H9 (cell line): ENCODE measurements at regions not wholly inside any gene's neighbourhood (a gene's known extent, or its start where the extent isn't known, plus 50 kb on each side); places are given as distances from the start of the nearest gene placed in this dataset.

Source experiments
- DNase-seq: peaks from one replicate; pipeline ENCODE4 v3.0.0-alpha.2; 2017
- H2AFZ ChIP-seq: one replicate; pipeline ENCODE4 v1.6.1; 2013; ENCODE audit warnings: mild to moderate bottlenecking, low read length, control low read depth, moderate library complexity
- H2AK5ac ChIP-seq: 2 replicates; pipeline ENCODE4 v1.6.1; 2013; ENCODE audit warnings: low read length, control low read depth, mixed read lengths; ENCODE audit not compliant: insufficient read length
- H2BK120ac ChIP-seq: one replicate; pipeline ENCODE4 v1.6.1; 2013; ENCODE audit warnings: low read depth, mild to moderate bottlenecking, low read length, control low read depth, inconsistent platforms; ENCODE audit not compliant: poor library complexity, severe bottlenecking
- H2BK12ac ChIP-seq: 2 replicates; pipeline ENCODE4 v1.6.1; 2013; ENCODE audit warnings: low read length, control low read depth, mixed read lengths, low read depth; ENCODE audit not compliant: insufficient read length
- H2BK15ac ChIP-seq: 2 replicates; pipeline ENCODE4 v1.6.1; 2013; ENCODE audit warnings: low read depth, low read length, control low read depth
- H2BK20ac ChIP-seq: one replicate; pipeline ENCODE4 v1.6.1; 2013; ENCODE audit warnings: low read depth, mild to moderate bottlenecking, low read length, control low read depth, inconsistent platforms; ENCODE audit not compliant: poor library complexity, severe bottlenecking
- H2BK5ac ChIP-seq: 2 replicates; pipeline ENCODE4 v1.6.1; 2013; ENCODE audit warnings: low read length, control low read depth, mixed read lengths; ENCODE audit not compliant: insufficient read length
- H3K14ac ChIP-seq: 2 replicates; pipeline ENCODE4 v1.6.1; 2013; ENCODE audit warnings: low read length, control low read depth; ENCODE audit not compliant: insufficient read depth
- H3K18ac ChIP-seq: 2 replicates; pipeline ENCODE4 v1.6.1; 2013; ENCODE audit warnings: low read depth, mild to moderate bottlenecking, mixed read lengths, low read length, control low read depth; ENCODE audit not compliant: insufficient read length
- H3K23ac ChIP-seq: 2 replicates; pipeline ENCODE4 v1.6.1; 2013; ENCODE audit warnings: low read length, control low read depth, mixed read lengths, low read depth; ENCODE audit not compliant: insufficient read length
- H3K23me2 ChIP-seq: 2 replicates; pipeline ENCODE4 v1.6.1; 2013; ENCODE audit warnings: low read depth, mild to moderate bottlenecking, mixed read lengths, low read length, control low read depth; ENCODE audit not compliant: insufficient read length, poor library complexity, severe bottlenecking
- H3K27ac ChIP-seq: 2 replicates; pipeline ENCODE4 v1.5.1; 2013; ENCODE audit warnings: low read length, control low read depth, mixed read lengths, low read depth; ENCODE audit not compliant: insufficient read length
- H3K27me3 ChIP-seq: 2 replicates; pipeline ENCODE4 v1.6.1; 2013; ENCODE audit warnings: low read length, control low read depth, inconsistent platforms; ENCODE audit not compliant: insufficient read depth
- H3K4ac ChIP-seq: 2 replicates; pipeline ENCODE4 v1.6.1; 2013; ENCODE audit warnings: low read depth, mild to moderate bottlenecking, control low read depth, inconsistent platforms, low read length, moderate library complexity
- H3K4me1 ChIP-seq: 2 replicates; pipeline ENCODE4 v1.6.1; 2013; ENCODE audit warnings: low read length, control low read depth, inconsistent platforms; ENCODE audit not compliant: insufficient read depth
- H3K4me2 ChIP-seq: 2 replicates; pipeline ENCODE4 v1.6.1; 2013; ENCODE audit warnings: low read length, control low read depth, mixed read lengths; ENCODE audit not compliant: insufficient read length, insufficient read depth
- H3K56ac ChIP-seq: 2 replicates; pipeline ENCODE4 v1.6.1; 2013; ENCODE audit warnings: low read depth, mild to moderate bottlenecking, mixed read lengths, low read length, control low read depth; ENCODE audit not compliant: insufficient read length
- H3K79me1 ChIP-seq: 2 replicates; pipeline ENCODE4 v1.6.1; 2013; ENCODE audit warnings: low read depth, mild to moderate bottlenecking, moderate library complexity, low read length, control low read depth, inconsistent platforms; ENCODE audit not compliant: insufficient read depth, poor library complexity, severe bottlenecking
- H3K79me2 ChIP-seq: 2 replicates; pipeline ENCODE4 v1.6.1; 2013; ENCODE audit warnings: low read length, control low read depth, inconsistent platforms; ENCODE audit not compliant: insufficient read depth
- H3K9ac ChIP-seq: 2 replicates; pipeline ENCODE4 v1.6.1; 2013; ENCODE audit warnings: low read length, control low read depth, mixed read lengths; ENCODE audit not compliant: insufficient read length; ENCODE audit errors: extremely low read depth
- H3K9me3 ChIP-seq: one replicate; pipeline ENCODE4 v1.6.1; 2013; ENCODE audit warnings: low read depth, low read length, inconsistent platforms; ENCODE audit not compliant: control insufficient read depth
- H3T11ph ChIP-seq: one replicate; pipeline ENCODE4 v1.6.1; 2013; ENCODE audit warnings: mild to moderate bottlenecking, low read length, control low read depth, inconsistent platforms
- H4K20me1 ChIP-seq: one replicate; pipeline ENCODE4 v1.6.1; 2013; ENCODE audit not compliant: control insufficient read depth, insufficient read length, insufficient read depth
- H4K5ac ChIP-seq: 2 replicates; pipeline ENCODE4 v1.6.1; 2013; ENCODE audit warnings: low read depth, mild to moderate bottlenecking, mixed read lengths, low read length, control low read depth; ENCODE audit not compliant: insufficient read length
- H4K8ac ChIP-seq: replicated peaks from 2 replicates; pipeline ENCODE4 v1.6.1; 2013; ENCODE audit warnings: low read length, control low read depth, mixed read lengths, low read depth; ENCODE audit not compliant: insufficient read length
- H4K91ac ChIP-seq: 2 replicates; pipeline ENCODE4 v1.6.1; 2013; ENCODE audit warnings: low read depth, mild to moderate bottlenecking, moderate library complexity, mixed read lengths, low read length, control low read depth; ENCODE audit not compliant: insufficient read length
- H3K27ac Mint-ChIP-seq, 3 experiments: 2 replicates in 2 of 3; 3 replicates in 1 of 3; pipeline ENCODE4 v1.8.0; 2020 to 2021; ENCODE audit warnings: mixed read lengths in 3 of 3, mild to moderate bottlenecking in 1 of 3, moderate library complexity in 1 of 3
- H3K27me3 Mint-ChIP-seq: 2 replicates; pipeline ENCODE4 v1.8.0; 2021; ENCODE audit warnings: low read depth, mild to moderate bottlenecking, moderate library complexity, mixed read lengths
- H3K36me3 Mint-ChIP-seq, 3 experiments: 2 replicates in 2 of 3; 3 replicates in 1 of 3; pipeline ENCODE4 v1.8.0; 2020 to 2021; ENCODE audit warnings: low read depth in 3 of 3, mixed read lengths in 3 of 3; ENCODE audit not compliant: insufficient read depth in 1 of 3
- H3K4me1 Mint-ChIP-seq, 2 experiments: 2 replicates each; pipeline ENCODE4 v1.8.0; 2020; ENCODE audit warnings: mixed read lengths in 2 of 2
- H3K4me3 Mint-ChIP-seq, 2 experiments: 2 replicates in 1 of 2; 3 replicates in 1 of 2; pipeline ENCODE4 v1.8.0; 2020 to 2021; ENCODE audit warnings: mild to moderate bottlenecking in 2 of 2, mixed read lengths in 2 of 2, moderate library complexity in 1 of 2
- H3K9me3 Mint-ChIP-seq, 2 experiments: 2 replicates in 1 of 2; 3 replicates in 1 of 2; pipeline ENCODE4 v1.8.0; 2020; ENCODE audit warnings: mild to moderate bottlenecking in 2 of 2, mixed read lengths in 2 of 2, moderate library complexity in 1 of 2
- CTCF ChIP-seq: fragments of 200-600 bp; sonication (generic); conservative IDR thresholded peaks from 3 replicates; pipeline ENCODE4 v1.8.0; 2021; ENCODE audit warnings: antibody characterized with exemption, mild to moderate bottlenecking
- WGBS: extraction: QIAGEN DNeasy Blood & Tissue Kit; methylation state at CpG from one replicate; pipeline ENCODE4 v1.1.7; 2013; ENCODE audit warnings: missing lambda C conversion rate, low lambda C conversion rate, mixed read lengths; ENCODE audit not compliant: insufficient read length; ENCODE audit errors: extremely low coverage; 5-methylcytosine and 5-hydroxymethylcytosine counted together

GRCh38 chr15:39028069-39028468 is 463.5 kb upstream of the RASGRP1 start:
- H2BK120ac ChIP-seq, result no peak overlapping the region
- Mint-ChIP-seq H3K27ac (no peak overlapping the region), H3K36me3 (no peaks in the 10 kb centered on the region), H3K9me3 (no peaks in the 10 kb centered on the region), H3K4me3 (no peak overlapping the region), H3K4me1 (peaks cover 11% of the 10 kb centered on the region in 2 experiments), H3K27me3 (peaks cover 2% of the 10 kb centered on the region; the same call in 1 of the 2 replicates)
- no peak overlapping the region for H2AK5ac ChIP-seq
- H4K8ac ChIP-seq, result no peak overlapping the region
- H3K4me2 ChIP-seq, result no peak overlapping the region
- no peak overlapping the region for H2BK20ac ChIP-seq
- peaks cover 5% of the 10 kb centered on the region; the same call in 1 of the 2 replicates for H3K4me1 ChIP-seq
- H3K4ac ChIP-seq, result no peak overlapping the region
- H3K79me2 ChIP-seq, result no peaks in the 10 kb centered on the region
- H3K23me2 ChIP-seq, result no peaks in the 10 kb centered on the region
- no peaks in the 10 kb centered on the region for H3K9me3 ChIP-seq
- no peak overlapping the region for H2BK15ac ChIP-seq
- no peaks in the 10 kb centered on the region for H3K79me1 ChIP-seq
- no peak overlapping the region for H3K56ac ChIP-seq
- TF ChIP-seq CTCF, result no peak
- H3T11ph ChIP-seq, result no peak overlapping the region
- no peak overlapping the region for H3K27ac ChIP-seq
- H2BK12ac ChIP-seq, result no peak overlapping the region
- no peak overlapping the region for H4K91ac ChIP-seq
- DNase-seq, result no peak
- H4K5ac ChIP-seq, result no peak overlapping the region
- no CpG with 5 or more reads among the region's 3 CpGs for WGBS
- H3K14ac ChIP-seq, result no peak overlapping the region
- H3K23ac ChIP-seq, result no peak overlapping the region
- H2BK5ac ChIP-seq, result no peak overlapping the region
- no peaks in the 10 kb centered on the region for H3K27me3 ChIP-seq
- H3K18ac ChIP-seq, result no peak overlapping the region
- H2AFZ ChIP-seq, result no peak overlapping the region
- no peak overlapping the region for H3K9ac ChIP-seq
- H4K20me1 ChIP-seq, result no peaks in the 10 kb centered on the region
